ENCODE measurements at regions not wholly inside any gene's neighbourhood (a gene's known extent, or its start where the extent isn't known, plus 50 kb on each side); places are given as distances from the start of the nearest gene placed in this dataset.

GRCh38 chr7:115226410-115226809 lies 304.5 kb downstream of the MDFIC start:
- H3K4me3 ChIP-seq (ENCODE audit: low read depth in 1 of 2, low read length in 1 of 2) = no peak overlapping the region
- H3K27me3 ChIP-seq = no peaks in the 10 kb centered on the region
- H3K36me3 ChIP-seq = no peaks in the 10 kb centered on the region
- H3K4me1 ChIP-seq (ENCODE audit: control insufficient read depth in 1 of 2, insufficient read depth in 1 of 2, low read depth in 1 of 2, low read length in 1 of 2) = no peaks in the 10 kb centered on the region
- TF ChIP-seq CTCF (IDR thresholded peaks at IDR 0.05) = no peak
- H3K27ac ChIP-seq = no peak overlapping the region
- H3K9me3 ChIP-seq = no peaks in the 10 kb centered on the region

DNA sequence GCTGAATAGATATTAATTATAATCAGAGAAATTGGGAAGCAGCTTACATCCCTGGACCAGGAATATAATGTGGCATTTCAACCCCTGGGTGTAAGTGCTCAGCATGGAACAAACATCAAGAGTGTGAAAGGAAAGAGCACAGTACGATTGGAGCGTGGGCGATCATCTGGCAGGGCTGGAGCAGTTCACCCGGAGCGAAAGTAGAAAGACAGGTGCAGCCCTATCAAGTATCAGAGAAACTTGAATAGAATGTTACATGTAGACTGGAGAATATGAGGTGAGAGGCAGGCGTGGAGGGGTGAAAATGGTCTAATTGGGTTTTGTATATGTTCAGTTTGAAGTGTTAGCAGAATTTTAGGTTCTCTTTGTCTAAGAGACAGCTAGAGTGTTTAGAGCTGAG lies 303.0 kb downstream of the MDFIC start:
- Histone ChIP-seq H3K36me3 (no peaks in the 10 kb centered on the region), H3K27me3 (no peaks in the 10 kb centered on the region), H3K9me3 (no peaks in the 10 kb centered on the region), H3K4me3 (ENCODE audit: low read depth in 1 of 2, low read length in 1 of 2) (no peak overlapping the region), H3K4me1 (ENCODE audit: control insufficient read depth in 1 of 2, insufficient read depth in 1 of 2, low read depth in 1 of 2, low read length in 1 of 2) (no peaks in the 10 kb centered on the region), H3K27ac (no peak overlapping the region)
- no peak for TF ChIP-seq CTCF (IDR thresholded peaks at IDR 0.05)

- Histone ChIP-seq H3K27ac (no peak overlapping the region), H3K9me3 (no peaks in the 10 kb centered on the region), H3K27me3 (no peaks in the 10 kb centered on the region), H3K4me3 (ENCODE audit: low read depth in 1 of 2, low read length in 1 of 2) (no peak overlapping the region), H3K36me3 (no peaks in the 10 kb centered on the region), H3K4me1 (ENCODE audit: control insufficient read depth in 1 of 2, insufficient read depth in 1 of 2, low read depth in 1 of 2, low read length in 1 of 2) (no peaks in the 10 kb centered on the region)
- no peak for TF ChIP-seq CTCF (IDR thresholded peaks at IDR 0.05)
Measured at GRCh38 chr7:115223959-115224358, 302.1 kb downstream of the MDFIC start.

GRCh38 chr7:115221456-115221855 lies 299.6 kb downstream of the MDFIC start:
- TF ChIP-seq CTCF (IDR thresholded peaks at IDR 0.05) = no peak
- Histone ChIP-seq H3K36me3 (no peaks in the 10 kb centered on the region), H3K27me3 (no peaks in the 10 kb centered on the region), H3K4me3 (ENCODE audit: low read depth in 1 of 2, low read length in 1 of 2) (no peak overlapping the region), H3K4me1 (ENCODE audit: control insufficient read depth in 1 of 2, insufficient read depth in 1 of 2, low read depth in 1 of 2, low read length in 1 of 2) (no peaks in the 10 kb centered on the region), H3K27ac (no peak overlapping the region), H3K9me3 (no peaks in the 10 kb centered on the region)

DNA sequence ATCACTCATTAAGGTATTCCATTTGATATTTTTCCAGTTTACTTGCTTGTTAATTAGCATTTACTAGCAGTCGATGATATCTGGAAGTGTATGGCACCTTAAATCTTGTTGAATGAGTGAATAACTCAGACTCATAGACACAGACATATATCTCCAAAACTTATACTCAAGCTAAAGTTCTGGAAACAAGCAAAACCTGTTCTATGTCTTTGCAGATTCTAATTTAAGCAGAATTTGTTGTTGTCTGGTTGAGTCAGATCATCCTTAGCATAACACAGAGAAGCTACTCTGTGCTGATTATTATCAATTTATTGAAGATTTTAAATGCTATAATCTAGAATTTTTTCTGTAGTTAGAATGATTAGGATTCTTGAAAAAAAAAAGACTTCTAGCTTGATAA lies 296.2 kb downstream of the MDFIC start:
- H3K27me3 ChIP-seq = no peaks in the 10 kb centered on the region
- H3K4me3 ChIP-seq (ENCODE audit: low read depth in 1 of 2, low read length in 1 of 2) = no peak overlapping the region
- H3K4me1 ChIP-seq (ENCODE audit: control insufficient read depth in 1 of 2, insufficient read depth in 1 of 2, low read depth in 1 of 2, low read length in 1 of 2) = no peaks in the 10 kb centered on the region
- no peaks in the 10 kb centered on the region for H3K9me3 ChIP-seq
- no peaks in the 10 kb centered on the region for H3K36me3 ChIP-seq
- no peak overlapping the region for H3K27ac ChIP-seq
- TF ChIP-seq CTCF (IDR thresholded peaks at IDR 0.05) = no peak

DNA sequence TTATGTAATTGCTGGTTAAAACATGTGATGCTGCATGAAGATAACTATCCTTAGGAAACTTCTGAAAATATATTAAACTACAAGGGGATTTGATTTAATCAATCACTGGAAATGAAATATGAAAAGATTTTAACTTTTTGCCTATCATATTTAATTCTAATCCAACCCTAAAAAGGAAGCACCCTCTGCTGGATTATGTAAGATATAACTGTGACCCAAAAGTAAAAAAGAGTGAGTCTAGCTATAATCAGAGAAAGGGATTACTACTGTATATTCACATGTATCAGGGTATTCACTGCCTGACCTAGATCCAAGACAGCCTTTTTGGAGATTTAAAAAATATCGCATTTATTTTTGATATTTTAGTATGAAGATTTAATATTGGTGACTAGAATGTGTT lies 295.5 kb downstream of the MDFIC start:
- Histone ChIP-seq H3K4me1 (ENCODE audit: control insufficient read depth in 1 of 2, insufficient read depth in 1 of 2, low read depth in 1 of 2, low read length in 1 of 2) (no peaks in the 10 kb centered on the region), H3K9me3 (no peaks in the 10 kb centered on the region), H3K27me3 (no peaks in the 10 kb centered on the region), H3K4me3 (ENCODE audit: low read depth in 1 of 2, low read length in 1 of 2) (no peak overlapping the region), H3K36me3 (no peaks in the 10 kb centered on the region), H3K27ac (no peak overlapping the region)
- no peak for TF ChIP-seq CTCF (IDR thresholded peaks at IDR 0.05)
